ENCODE measurements at regions not wholly inside any gene's neighbourhood (a gene's known extent, or its start where the extent isn't known, plus 50 kb on each side); places are given as distances from the start of the nearest gene placed in this dataset.

GRCh38 chr15:75129788-75130187, 71.9 kb upstream of the C15orf39 start:
- DNase-seq (ENCODE audit: low spot score) = no peak
- Histone ChIP-seq H3K4me1 (ENCODE audit: insufficient read depth) (no peaks in the 10 kb centered on the region), H3K27me3 (ENCODE audit: insufficient read depth) (no peaks in the 10 kb centered on the region), H3K79me2 (replicated peaks; ENCODE audit: insufficient read depth) (no peaks in the 10 kb centered on the region), H3K4me2 (no peak overlapping the region), H3K36me3 (ENCODE audit: insufficient read depth) (no peaks in the 10 kb centered on the region), H3K27ac (ENCODE audit: low read depth) (no peak overlapping the region), H4K20me1 (replicated peaks; ENCODE audit: insufficient read depth) (no peaks in the 10 kb centered on the region), H3F3A (replicated peaks; ENCODE audit: low read depth) (no peaks in the 10 kb centered on the region), H3K9me2 (ENCODE audit: insufficient read depth) (no peaks in the 10 kb centered on the region), H2AFZ (peak overlapping the region; percentile 88; the same call in 1 of the 2 replicates), H3K4me3 (no peak overlapping the region)
- no peak for TF ChIP-seq NANOG (IDR thresholded peaks at IDR 0.05; ENCODE audit: borderline replicate concordance)
- TF ChIP-seq STAT1 (IDR thresholded peaks at IDR 0.05; ENCODE audit: unreplicated experiment) = no peak
- no peak for TF ChIP-seq JUNB (IDR thresholded peaks at IDR 0.05; ENCODE audit: unreplicated experiment)
- no peak for TF ChIP-seq ZNF331 (CRISPR knock-in tag; IDR thresholded peaks at IDR 0.05; ENCODE audit: low read depth)
- no peak for TF ChIP-seq CREB1 (CRISPR knock-in tag; IDR thresholded peaks at IDR 0.05; ENCODE audit: low read depth)
- TF ChIP-seq CTCF (conservative IDR thresholded peaks at IDR 0.05; ENCODE audit: low read depth in 2 of 2) = no peak
- TF ChIP-seq, protein P1, sequence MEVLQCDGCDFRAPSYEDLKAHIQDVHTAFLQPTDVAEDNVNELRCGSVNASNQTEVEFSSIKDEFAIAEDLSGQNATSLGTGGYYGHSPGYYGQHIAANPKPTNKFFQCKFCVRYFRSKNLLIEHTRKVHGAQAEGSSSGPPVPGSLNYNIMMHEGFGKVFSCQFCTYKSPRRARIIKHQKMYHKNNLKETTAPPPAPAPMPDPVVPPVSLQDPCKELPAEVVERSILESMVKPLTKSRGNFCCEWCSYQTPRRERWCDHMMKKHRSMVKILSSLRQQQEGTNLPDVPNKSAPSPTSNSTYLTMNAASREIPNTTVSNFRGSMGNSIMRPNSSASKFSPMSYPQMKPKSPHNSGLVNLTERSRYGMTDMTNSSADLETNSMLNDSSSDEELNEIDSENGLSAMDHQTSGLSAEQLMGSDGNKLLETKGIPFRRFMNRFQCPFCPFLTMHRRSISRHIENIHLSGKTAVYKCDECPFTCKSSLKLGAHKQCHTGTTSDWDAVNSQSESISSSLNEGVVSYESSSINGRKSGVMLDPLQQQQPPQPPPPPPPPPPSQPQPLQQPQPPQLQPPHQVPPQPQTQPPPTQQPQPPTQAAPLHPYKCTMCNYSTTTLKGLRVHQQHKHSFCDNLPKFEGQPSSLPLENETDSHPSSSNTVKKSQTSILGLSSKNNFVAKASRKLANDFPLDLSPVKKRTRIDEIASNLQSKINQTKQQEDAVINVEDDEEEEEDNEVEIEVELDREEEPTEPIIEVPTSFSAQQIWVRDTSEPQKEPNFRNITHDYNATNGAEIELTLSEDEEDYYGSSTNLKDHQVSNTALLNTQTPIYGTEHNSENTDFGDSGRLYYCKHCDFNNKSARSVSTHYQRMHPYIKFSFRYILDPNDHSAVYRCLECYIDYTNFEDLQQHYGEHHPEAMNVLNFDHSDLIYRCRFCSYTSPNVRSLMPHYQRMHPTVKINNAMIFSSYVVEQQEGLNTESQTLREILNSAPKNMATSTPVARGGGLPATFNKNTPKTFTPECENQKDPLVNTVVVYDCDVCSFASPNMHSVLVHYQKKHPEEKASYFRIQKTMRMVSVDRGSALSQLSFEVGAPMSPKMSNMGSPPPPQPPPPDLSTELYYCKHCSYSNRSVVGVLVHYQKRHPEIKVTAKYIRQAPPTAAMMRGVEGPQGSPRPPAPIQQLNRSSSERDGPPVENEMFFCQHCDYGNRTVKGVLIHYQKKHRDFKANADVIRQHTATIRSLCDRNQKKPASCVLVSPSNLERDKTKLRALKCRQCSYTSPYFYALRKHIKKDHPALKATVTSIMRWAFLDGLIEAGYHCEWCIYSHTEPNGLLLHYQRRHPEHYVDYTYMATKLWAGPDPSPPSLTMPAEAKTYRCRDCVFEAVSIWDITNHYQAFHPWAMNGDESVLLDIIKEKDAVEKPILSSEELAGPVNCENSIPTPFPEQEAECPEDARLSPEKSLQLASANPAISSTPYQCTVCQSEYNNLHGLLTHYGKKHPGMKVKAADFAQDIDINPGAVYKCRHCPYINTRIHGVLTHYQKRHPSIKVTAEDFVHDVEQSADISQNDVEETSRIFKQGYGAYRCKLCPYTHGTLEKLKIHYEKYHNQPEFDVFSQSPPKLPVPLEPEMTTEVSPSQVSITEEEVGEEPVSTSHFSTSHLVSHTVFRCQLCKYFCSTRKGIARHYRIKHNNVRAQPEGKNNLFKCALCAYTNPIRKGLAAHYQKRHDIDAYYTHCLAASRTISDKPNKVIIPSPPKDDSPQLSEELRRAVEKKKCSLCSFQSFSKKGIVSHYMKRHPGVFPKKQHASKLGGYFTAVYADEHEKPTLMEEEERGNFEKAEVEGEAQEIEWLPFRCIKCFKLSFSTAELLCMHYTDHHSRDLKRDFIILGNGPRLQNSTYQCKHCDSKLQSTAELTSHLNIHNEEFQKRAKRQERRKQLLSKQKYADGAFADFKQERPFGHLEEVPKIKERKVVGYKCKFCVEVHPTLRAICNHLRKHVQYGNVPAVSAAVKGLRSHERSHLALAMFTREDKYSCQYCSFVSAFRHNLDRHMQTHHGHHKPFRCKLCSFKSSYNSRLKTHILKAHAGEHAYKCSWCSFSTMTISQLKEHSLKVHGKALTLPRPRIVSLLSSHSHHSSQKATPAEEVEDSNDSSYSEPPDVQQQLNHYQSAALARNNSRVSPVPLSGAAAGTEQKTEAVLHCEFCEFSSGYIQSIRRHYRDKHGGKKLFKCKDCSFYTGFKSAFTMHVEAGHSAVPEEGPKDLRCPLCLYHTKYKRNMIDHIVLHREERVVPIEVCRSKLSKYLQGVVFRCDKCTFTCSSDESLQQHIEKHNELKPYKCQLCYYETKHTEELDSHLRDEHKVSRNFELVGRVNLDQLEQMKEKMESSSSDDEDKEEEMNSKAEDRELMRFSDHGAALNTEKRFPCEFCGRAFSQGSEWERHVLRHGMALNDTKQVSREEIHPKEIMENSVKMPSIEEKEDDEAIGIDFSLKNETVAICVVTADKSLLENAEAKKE (CRISPR knock-in tag; IDR thresholded peaks at IDR 0.05) = no peak
- TF ChIP-seq, protein P2, sequence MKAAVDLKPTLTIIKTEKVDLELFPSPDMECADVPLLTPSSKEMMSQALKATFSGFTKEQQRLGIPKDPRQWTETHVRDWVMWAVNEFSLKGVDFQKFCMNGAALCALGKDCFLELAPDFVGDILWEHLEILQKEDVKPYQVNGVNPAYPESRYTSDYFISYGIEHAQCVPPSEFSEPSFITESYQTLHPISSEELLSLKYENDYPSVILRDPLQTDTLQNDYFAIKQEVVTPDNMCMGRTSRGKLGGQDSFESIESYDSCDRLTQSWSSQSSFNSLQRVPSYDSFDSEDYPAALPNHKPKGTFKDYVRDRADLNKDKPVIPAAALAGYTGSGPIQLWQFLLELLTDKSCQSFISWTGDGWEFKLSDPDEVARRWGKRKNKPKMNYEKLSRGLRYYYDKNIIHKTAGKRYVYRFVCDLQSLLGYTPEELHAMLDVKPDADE (IDR thresholded peaks at IDR 0.05) = no peak
- TF ChIP-seq POLR2AphosphoS5 (IDR thresholded peaks at IDR 0.05; ENCODE audit: low read depth) = no peak
- TF ChIP-seq REST (IDR thresholded peaks at IDR 0.05; ENCODE audit: unreplicated experiment) = no peak
- TF ChIP-seq EZH2 (IDR thresholded peaks at IDR 0.05; ENCODE audit: low read depth, unreplicated experiment) = no peak
- no peak for TF ChIP-seq EZH2phosphoT487 (IDR thresholded peaks at IDR 0.05; ENCODE audit: unreplicated experiment)
- no peak for TF ChIP-seq ZNF114 (CRISPR knock-in tag; IDR thresholded peaks at IDR 0.05)
- Mint-ChIP-seq H3K27me3 (ENCODE audit: insufficient read depth, low read depth, poor library complexity) (peaks cover 3% of the 10 kb centered on the region), H3K36me3 (ENCODE audit: low read depth) (no peaks in the 10 kb centered on the region; the same call in 2 of the 3 replicates), H3K27ac (no peak overlapping the region), H3K4me1 (peaks cover 8% of the 10 kb centered on the region; the same call in 2 of the 3 replicates), H3K4me3 (no peak overlapping the region), H3K9me3 (no peaks in the 10 kb centered on the region)
- no peak for ATAC-seq
